ENCODE measurements at regions not wholly inside any gene's neighbourhood (a gene's known extent, or its start where the extent isn't known, plus 50 kb on each side); places are given as distances from the start of the nearest gene placed in this dataset.

DNA sequence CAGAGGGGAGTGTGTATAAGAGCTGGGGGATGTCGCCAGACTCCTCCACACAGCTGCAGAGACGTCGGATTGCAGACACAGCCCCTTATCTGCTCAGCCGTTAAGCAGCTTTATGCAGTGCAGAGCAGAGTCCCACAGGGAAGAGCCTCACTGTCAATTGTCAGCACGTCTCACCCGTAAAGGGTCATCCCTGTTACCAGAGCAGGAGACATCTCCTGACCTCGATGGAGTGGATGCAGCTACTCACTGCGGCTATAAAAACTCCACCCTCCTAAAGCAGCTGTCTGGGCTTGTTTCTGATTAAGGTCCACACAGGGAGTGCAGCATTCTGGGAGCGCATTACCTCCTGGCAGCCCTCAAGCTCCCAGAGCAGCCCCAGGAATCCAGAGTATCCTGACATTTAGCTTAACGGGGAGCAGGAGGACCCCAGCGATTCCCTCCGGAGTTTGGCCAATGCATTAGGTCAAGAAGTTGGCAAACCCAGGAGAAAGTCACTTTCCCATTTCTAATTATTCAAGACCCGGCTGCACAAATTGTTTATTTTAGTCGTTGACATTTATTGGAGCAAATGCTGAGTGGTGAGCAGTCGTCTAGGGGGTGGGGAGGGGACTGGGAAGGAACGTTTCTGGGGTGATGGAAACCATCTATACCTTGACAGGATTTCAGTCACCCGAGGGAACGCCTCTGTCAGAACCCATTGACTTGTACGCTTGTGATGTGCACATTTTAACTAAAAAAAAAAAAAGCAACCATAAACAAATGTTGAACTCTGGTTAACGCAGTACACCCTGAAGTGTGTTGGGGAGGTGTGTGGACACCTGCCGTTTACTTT is 100.0 kb upstream of the ZNF469 start:
- Histone ChIP-seq H3K9me3 (ENCODE audit: control extremely low read depth in 1 of 5, control insufficient read depth in 4 of 5, insufficient read depth in 2 of 5, low read depth in 1 of 5, low read length in 4 of 5) (peaks cover 1 to 69% (median 44%) of the 10 kb centered on the region in 5 experiments), H3K27me3 (replicated peaks in 2 of 5; ENCODE audit: control insufficient read depth in 4 of 5, insufficient read depth in 5 of 5, low read length in 4 of 5) (no peaks in the 10 kb centered on the region), H3K4me1 (ENCODE audit: control extremely low read depth in 1 of 4, control insufficient read depth in 4 of 4, insufficient read depth in 4 of 4, low read length in 3 of 4) (no peaks in the 10 kb centered on the region), H3K4me3 (ENCODE audit: control insufficient read depth in 1 of 7, extremely low read depth in 1 of 7, insufficient read depth in 4 of 7, low read depth in 2 of 7, low read length in 6 of 7) (no peak overlapping the region), H3K36me3 (ENCODE audit: control insufficient read depth in 4 of 4, insufficient read depth in 4 of 4, low read length in 3 of 4) (no peaks in the 10 kb centered on the region), H3K27ac (ENCODE audit: insufficient read depth in 1 of 2, low read depth in 1 of 2, low read length in 2 of 2, poor library complexity in 1 of 2, severe bottlenecking in 2 of 2) (no peak overlapping the region)
- DNase-seq = no peak
- POLR2A ChIA-PET = no interaction called here
- CTCF ChIA-PET = no interaction called here
- 84% methylated on average over 10 of the region's 21 CpGs for WGBS (ENCODE audit: insufficient coverage)

DNA sequence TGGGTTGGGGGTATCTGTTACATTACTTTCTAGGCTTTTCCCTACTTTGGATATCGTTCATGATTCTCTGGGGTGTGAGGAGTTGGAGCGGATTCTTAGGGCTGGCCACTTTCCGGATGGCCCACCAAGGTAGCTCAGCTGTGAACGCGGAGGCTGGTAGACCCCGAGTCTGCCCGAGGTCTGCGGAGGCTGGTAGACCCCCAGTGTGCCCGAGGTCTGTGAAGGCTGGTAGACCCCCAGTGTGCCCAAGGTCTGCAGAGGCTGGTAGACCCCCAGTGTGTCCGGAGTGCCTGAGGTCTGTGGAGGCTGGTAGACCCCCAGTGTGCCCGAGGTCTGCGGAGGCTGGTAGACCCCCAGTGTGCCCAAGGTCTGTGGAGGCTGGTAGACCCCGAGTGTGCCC is 99.2 kb upstream of the ZNF469 start:
- Histone ChIP-seq H3K9me3 (ENCODE audit: control extremely low read depth in 1 of 5, control insufficient read depth in 4 of 5, insufficient read depth in 2 of 5, low read depth in 1 of 5, low read length in 4 of 5) (peaks cover 1 to 69% (median 46%) of the 10 kb centered on the region in 5 experiments), H3K36me3 (ENCODE audit: control insufficient read depth in 4 of 4, insufficient read depth in 4 of 4, low read length in 3 of 4) (no peaks in the 10 kb centered on the region), H3K4me3 (ENCODE audit: control insufficient read depth in 1 of 7, extremely low read depth in 1 of 7, insufficient read depth in 4 of 7, low read depth in 2 of 7, low read length in 6 of 7) (no peak overlapping the region), H3K27ac (ENCODE audit: insufficient read depth in 1 of 2, low read depth in 1 of 2, low read length in 2 of 2, poor library complexity in 1 of 2, severe bottlenecking in 2 of 2) (no peak overlapping the region), H3K27me3 (replicated peaks in 2 of 5; ENCODE audit: control insufficient read depth in 4 of 5, insufficient read depth in 5 of 5, low read length in 4 of 5) (no peaks in the 10 kb centered on the region), H3K4me1 (ENCODE audit: control extremely low read depth in 1 of 4, control insufficient read depth in 4 of 4, insufficient read depth in 4 of 4, low read length in 3 of 4) (no peaks in the 10 kb centered on the region)
- no peak for DNase-seq
- WGBS (ENCODE audit: insufficient coverage) = over 99% methylated on average over 12 of the region's 13 CpGs
- ChIA-PET POLR2A (no interaction called here), CTCF (no interaction called here)

DNA sequence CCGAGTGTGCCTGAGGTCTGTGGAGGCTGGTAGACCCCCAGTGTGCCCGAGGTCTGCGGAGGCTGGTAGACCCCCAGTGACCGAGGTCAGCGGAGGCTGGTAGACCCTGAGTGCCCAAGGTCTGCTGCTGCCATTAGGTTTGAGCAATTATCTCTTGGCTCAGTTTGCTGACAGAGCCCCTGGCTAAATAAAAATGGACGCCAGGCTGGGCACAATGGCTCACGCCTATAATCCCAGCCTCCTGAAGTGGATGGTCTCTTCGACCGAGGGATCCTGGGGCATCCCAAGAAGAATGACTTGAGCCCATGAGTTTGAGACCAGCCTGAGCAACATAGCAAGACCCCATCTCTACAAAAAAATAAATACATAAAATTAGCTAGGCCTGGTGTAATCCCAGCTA is 98.7 kb upstream of the ZNF469 start:
- Histone ChIP-seq H3K36me3 (ENCODE audit: control insufficient read depth in 4 of 4, insufficient read depth in 4 of 4, low read length in 3 of 4) (no peaks in the 10 kb centered on the region), H3K27ac (ENCODE audit: insufficient read depth in 1 of 2, low read depth in 1 of 2, low read length in 2 of 2, poor library complexity in 1 of 2, severe bottlenecking in 2 of 2) (no peak overlapping the region), H3K4me3 (ENCODE audit: control insufficient read depth in 1 of 7, extremely low read depth in 1 of 7, insufficient read depth in 4 of 7, low read depth in 2 of 7, low read length in 6 of 7) (no peak overlapping the region), H3K9me3 (ENCODE audit: control extremely low read depth in 1 of 5, control insufficient read depth in 4 of 5, insufficient read depth in 2 of 5, low read depth in 1 of 5, low read length in 4 of 5) (peaks cover 1 to 69% (median 46%) of the 10 kb centered on the region in 5 experiments), H3K4me1 (ENCODE audit: control extremely low read depth in 1 of 4, control insufficient read depth in 4 of 4, insufficient read depth in 4 of 4, low read length in 3 of 4) (no peaks in the 10 kb centered on the region), H3K27me3 (replicated peaks in 2 of 5; ENCODE audit: control insufficient read depth in 4 of 5, insufficient read depth in 5 of 5, low read length in 4 of 5) (no peaks in the 10 kb centered on the region)
- CTCF ChIA-PET = no interaction called here
- 84% methylated on average over 7 of the region's 9 CpGs for WGBS (ENCODE audit: insufficient coverage)
- POLR2A ChIA-PET = no interaction called here
- no peak for DNase-seq

DNA sequence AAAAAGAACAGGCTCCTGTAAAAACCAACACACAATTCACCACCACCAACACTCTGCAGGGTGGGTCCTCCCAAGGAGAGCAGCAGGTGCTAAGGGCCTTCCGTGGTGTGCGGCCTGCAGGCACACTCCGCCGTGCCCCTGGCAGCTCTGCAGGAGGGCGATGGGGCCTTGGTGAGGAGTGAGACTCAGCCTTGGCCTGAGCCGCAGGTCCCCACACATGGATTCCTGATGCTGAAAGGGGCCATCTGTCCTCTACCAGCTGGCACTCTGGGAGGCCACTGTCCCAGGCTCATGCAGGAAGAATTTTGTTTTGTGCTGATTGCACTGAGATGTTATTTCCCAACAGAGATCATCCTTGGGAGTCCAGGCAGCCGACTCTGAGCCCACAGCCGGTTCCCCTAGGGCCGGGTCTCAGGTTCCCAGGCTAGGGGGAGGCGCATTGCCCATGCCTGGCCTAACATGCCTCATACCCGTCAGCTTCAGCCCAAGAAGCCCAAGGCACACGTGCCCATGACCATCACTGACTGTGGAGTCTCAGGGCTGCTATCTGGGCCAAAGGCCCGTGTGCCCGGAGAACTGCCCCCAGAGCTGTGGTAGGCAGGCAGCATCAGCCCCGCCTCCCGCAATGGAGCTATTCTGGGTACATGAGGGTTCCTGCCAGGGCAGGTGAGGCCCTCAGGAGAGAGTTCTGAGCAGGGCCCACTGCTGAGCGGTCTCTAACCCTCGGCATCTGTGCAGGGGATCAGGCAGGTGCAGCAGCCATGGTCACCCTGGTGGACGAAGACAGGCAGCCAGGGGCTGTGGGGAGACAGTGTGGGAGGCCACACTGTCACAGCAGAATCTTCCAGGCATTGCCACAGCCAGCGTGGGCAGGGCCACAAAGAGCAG is 97.9 kb upstream of the ZNF469 start:
- peaks cover 1 to 71% (median 42%) of the 10 kb centered on the region in 5 experiments for H3K9me3 ChIP-seq (ENCODE audit: control extremely low read depth in 1 of 5, control insufficient read depth in 4 of 5, insufficient read depth in 2 of 5, low read depth in 1 of 5, low read length in 4 of 5)
- CTCF ChIA-PET = no interaction called here
- no peaks in the 10 kb centered on the region for H3K36me3 ChIP-seq (ENCODE audit: control insufficient read depth in 4 of 4, insufficient read depth in 4 of 4, low read length in 3 of 4)
- POLR2A ChIA-PET = no interaction called here
- H3K27me3 ChIP-seq (replicated peaks in 2 of 5; ENCODE audit: control insufficient read depth in 4 of 5, insufficient read depth in 5 of 5, low read length in 4 of 5) = peaks cover 0 to 2% (median 0%) of the 10 kb centered on the region in 5 experiments
- no peak overlapping the region for H3K4me3 ChIP-seq (ENCODE audit: control insufficient read depth in 1 of 7, extremely low read depth in 1 of 7, insufficient read depth in 4 of 7, low read depth in 2 of 7, low read length in 6 of 7)
- WGBS (ENCODE audit: insufficient coverage) = 97% methylated on average over 19 of the region's 20 CpGs
- DNase-seq = no peak
- no peaks in the 10 kb centered on the region for H3K4me1 ChIP-seq (ENCODE audit: control extremely low read depth in 1 of 4, control insufficient read depth in 4 of 4, insufficient read depth in 4 of 4, low read length in 3 of 4)
- no peak overlapping the region for H3K27ac ChIP-seq (ENCODE audit: insufficient read depth in 1 of 2, low read depth in 1 of 2, low read length in 2 of 2, poor library complexity in 1 of 2, severe bottlenecking in 2 of 2)

DNA sequence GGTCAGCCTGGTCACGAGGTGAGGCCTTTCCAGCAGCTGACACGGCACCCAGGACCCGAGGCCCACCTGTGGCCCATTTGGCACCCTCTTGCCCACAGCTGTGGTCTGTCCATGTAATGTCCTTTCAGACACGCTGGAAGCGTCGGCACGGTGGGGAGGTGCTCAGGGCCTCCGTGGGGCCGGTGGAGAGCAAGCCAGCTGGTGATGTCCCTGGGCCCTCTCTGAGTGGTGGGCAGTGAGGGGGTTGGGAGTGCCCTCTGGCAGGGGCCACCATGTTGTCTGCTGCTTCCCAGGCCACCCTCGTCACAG is 97.3 kb upstream of the ZNF469 start:
- POLR2A ChIA-PET = no interaction called here
- no peaks in the 10 kb centered on the region for H3K4me1 ChIP-seq (ENCODE audit: control extremely low read depth in 1 of 4, control insufficient read depth in 4 of 4, insufficient read depth in 4 of 4, low read length in 3 of 4)
- no peaks in the 10 kb centered on the region for H3K36me3 ChIP-seq (ENCODE audit: control insufficient read depth in 4 of 4, insufficient read depth in 4 of 4, low read length in 3 of 4)
- peaks cover 0 to 2% (median 0%) of the 10 kb centered on the region in 5 experiments for H3K27me3 ChIP-seq (replicated peaks in 2 of 5; ENCODE audit: control insufficient read depth in 4 of 5, insufficient read depth in 5 of 5, low read length in 4 of 5)
- no peak for DNase-seq
- no peak overlapping the region for H3K4me3 ChIP-seq (ENCODE audit: control insufficient read depth in 1 of 7, extremely low read depth in 1 of 7, insufficient read depth in 4 of 7, low read depth in 2 of 7, low read length in 6 of 7)
- H3K27ac ChIP-seq (ENCODE audit: insufficient read depth in 1 of 2, low read depth in 1 of 2, low read length in 2 of 2, poor library complexity in 1 of 2, severe bottlenecking in 2 of 2) = no peak overlapping the region
- peaks cover 0 to 65% (median 39%) of the 10 kb centered on the region in 5 experiments for H3K9me3 ChIP-seq (ENCODE audit: control extremely low read depth in 1 of 5, control insufficient read depth in 4 of 5, insufficient read depth in 2 of 5, low read depth in 1 of 5, low read length in 4 of 5)
- CTCF ChIA-PET = no interaction called here
- WGBS (ENCODE audit: insufficient coverage) = 100% methylated on average over 10 of the region's 10 CpGs

DNA sequence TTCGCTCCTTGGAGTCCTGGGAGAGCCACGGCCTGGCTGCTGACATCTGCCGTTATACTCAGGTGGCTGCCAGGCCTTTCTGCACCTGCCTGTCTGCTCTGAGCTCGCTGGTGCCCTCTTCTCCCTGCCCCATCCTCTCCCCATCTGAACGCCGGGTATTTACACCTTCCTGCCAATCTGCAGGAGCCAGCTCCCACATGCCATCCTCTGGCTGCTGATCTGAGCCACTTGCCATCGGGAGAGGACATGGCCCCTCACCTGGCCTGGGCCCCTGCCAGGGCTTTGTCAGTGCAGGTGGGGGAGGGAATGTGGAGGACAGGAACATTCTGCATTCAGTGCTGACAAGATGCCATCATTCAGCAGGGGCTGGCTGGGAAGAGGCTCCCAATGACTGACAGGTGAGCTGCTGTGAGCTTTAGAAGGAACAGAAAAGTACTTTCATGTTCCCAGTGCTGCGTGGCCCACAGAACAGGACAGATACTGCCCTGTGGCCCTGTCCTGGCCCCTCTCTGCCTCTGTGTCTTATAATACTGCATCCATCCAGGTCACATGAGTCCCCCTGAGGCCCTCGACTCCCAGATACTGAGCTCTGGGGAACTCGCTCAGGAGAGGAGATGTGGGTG is 96.3 kb upstream of the ZNF469 start:
- Histone ChIP-seq H3K4me1 (ENCODE audit: control extremely low read depth in 1 of 4, control insufficient read depth in 4 of 4, insufficient read depth in 4 of 4, low read length in 3 of 4) (no peaks in the 10 kb centered on the region), H3K27me3 (replicated peaks in 2 of 5; ENCODE audit: control insufficient read depth in 4 of 5, insufficient read depth in 5 of 5, low read length in 4 of 5) (peaks cover 0 to 2% (median 0%) of the 10 kb centered on the region in 5 experiments), H3K36me3 (ENCODE audit: control insufficient read depth in 4 of 4, insufficient read depth in 4 of 4, low read length in 3 of 4) (no peaks in the 10 kb centered on the region), H3K4me3 (ENCODE audit: control insufficient read depth in 1 of 7, extremely low read depth in 1 of 7, insufficient read depth in 4 of 7, low read depth in 2 of 7, low read length in 6 of 7) (no peak overlapping the region), H3K9me3 (ENCODE audit: control extremely low read depth in 1 of 5, control insufficient read depth in 4 of 5, insufficient read depth in 2 of 5, low read depth in 1 of 5, low read length in 4 of 5) (peaks cover 0 to 61% (median 35%) of the 10 kb centered on the region in 5 experiments), H3K27ac (ENCODE audit: insufficient read depth in 1 of 2, low read depth in 1 of 2, low read length in 2 of 2, poor library complexity in 1 of 2, severe bottlenecking in 2 of 2) (no peak overlapping the region)
- WGBS (ENCODE audit: insufficient coverage) = 95% methylated on average over 8 of the region's 10 CpGs
- DNase-seq = no peak
- CTCF ChIA-PET = interaction anchor here (0.6 kb wide), 1 partner anchor 325 kb away, joined by 3 read pairs; no protein-coding TSS in a partner anchor
- POLR2A ChIA-PET = no interaction called here

Data from common myeloid progenitor, CD34-positive (primary cell).